ENCODE measurements at regions not wholly inside any gene's neighbourhood (a gene's known extent, or its start where the extent isn't known, plus 50 kb on each side); places are given as distances from the start of the nearest gene placed in this dataset.

DNA sequence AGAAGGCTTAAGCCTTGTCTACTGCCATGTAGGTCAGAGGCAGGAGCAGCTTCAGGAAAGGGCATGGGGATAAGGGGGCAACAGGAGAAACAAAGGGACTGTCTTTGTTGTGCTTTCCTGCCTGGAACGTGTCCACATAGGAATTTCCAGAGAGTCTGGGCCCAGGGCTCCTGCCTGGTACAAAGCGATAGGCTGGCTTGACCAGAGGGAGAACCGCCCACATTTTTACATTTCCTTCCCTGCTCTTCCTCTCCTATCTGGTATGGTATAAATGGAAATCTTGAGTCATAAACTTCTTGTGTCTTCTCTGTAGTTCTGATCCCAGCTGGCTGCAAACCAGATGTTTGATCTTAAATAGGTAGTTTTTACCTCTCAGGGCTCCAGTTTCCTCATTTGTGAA is 414.8 kb downstream of the HRH4 start (continued):
- TF ChIP-seq, protein P1, sequence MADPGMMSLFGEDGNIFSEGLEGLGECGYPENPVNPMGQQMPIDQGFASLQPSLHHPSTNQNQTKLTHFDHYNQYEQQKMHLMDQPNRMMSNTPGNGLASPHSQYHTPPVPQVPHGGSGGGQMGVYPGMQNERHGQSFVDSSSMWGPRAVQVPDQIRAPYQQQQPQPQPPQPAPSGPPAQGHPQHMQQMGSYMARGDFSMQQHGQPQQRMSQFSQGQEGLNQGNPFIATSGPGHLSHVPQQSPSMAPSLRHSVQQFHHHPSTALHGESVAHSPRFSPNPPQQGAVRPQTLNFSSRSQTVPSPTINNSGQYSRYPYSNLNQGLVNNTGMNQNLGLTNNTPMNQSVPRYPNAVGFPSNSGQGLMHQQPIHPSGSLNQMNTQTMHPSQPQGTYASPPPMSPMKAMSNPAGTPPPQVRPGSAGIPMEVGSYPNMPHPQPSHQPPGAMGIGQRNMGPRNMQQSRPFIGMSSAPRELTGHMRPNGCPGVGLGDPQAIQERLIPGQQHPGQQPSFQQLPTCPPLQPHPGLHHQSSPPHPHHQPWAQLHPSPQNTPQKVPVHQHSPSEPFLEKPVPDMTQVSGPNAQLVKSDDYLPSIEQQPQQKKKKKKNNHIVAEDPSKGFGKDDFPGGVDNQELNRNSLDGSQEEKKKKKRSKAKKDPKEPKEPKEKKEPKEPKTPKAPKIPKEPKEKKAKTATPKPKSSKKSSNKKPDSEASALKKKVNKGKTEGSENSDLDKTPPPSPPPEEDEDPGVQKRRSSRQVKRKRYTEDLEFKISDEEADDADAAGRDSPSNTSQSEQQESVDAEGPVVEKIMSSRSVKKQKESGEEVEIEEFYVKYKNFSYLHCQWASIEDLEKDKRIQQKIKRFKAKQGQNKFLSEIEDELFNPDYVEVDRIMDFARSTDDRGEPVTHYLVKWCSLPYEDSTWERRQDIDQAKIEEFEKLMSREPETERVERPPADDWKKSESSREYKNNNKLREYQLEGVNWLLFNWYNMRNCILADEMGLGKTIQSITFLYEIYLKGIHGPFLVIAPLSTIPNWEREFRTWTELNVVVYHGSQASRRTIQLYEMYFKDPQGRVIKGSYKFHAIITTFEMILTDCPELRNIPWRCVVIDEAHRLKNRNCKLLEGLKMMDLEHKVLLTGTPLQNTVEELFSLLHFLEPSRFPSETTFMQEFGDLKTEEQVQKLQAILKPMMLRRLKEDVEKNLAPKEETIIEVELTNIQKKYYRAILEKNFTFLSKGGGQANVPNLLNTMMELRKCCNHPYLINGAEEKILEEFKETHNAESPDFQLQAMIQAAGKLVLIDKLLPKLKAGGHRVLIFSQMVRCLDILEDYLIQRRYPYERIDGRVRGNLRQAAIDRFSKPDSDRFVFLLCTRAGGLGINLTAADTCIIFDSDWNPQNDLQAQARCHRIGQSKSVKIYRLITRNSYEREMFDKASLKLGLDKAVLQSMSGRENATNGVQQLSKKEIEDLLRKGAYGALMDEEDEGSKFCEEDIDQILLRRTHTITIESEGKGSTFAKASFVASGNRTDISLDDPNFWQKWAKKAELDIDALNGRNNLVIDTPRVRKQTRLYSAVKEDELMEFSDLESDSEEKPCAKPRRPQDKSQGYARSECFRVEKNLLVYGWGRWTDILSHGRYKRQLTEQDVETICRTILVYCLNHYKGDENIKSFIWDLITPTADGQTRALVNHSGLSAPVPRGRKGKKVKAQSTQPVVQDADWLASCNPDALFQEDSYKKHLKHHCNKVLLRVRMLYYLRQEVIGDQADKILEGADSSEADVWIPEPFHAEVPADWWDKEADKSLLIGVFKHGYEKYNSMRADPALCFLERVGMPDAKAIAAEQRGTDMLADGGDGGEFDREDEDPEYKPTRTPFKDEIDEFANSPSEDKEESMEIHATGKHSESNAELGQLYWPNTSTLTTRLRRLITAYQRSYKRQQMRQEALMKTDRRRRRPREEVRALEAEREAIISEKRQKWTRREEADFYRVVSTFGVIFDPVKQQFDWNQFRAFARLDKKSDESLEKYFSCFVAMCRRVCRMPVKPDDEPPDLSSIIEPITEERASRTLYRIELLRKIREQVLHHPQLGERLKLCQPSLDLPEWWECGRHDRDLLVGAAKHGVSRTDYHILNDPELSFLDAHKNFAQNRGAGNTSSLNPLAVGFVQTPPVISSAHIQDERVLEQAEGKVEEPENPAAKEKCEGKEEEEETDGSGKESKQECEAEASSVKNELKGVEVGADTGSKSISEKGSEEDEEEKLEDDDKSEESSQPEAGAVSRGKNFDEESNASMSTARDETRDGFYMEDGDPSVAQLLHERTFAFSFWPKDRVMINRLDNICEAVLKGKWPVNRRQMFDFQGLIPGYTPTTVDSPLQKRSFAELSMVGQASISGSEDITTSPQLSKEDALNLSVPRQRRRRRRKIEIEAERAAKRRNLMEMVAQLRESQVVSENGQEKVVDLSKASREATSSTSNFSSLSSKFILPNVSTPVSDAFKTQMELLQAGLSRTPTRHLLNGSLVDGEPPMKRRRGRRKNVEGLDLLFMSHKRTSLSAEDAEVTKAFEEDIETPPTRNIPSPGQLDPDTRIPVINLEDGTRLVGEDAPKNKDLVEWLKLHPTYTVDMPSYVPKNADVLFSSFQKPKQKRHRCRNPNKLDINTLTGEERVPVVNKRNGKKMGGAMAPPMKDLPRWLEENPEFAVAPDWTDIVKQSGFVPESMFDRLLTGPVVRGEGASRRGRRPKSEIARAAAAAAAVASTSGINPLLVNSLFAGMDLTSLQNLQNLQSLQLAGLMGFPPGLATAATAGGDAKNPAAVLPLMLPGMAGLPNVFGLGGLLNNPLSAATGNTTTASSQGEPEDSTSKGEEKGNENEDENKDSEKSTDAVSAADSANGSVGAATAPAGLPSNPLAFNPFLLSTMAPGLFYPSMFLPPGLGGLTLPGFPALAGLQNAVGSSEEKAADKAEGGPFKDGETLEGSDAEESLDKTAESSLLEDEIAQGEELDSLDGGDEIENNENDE (IDR thresholded peaks at IDR 0.05; ENCODE audit: insufficient replicate concordance, low read length): no peak
- TF ChIP-seq SP2 (IDR thresholded peaks at IDR 0.05; ENCODE audit: low read length) (no peak), BACH1 (IDR thresholded peaks at IDR 0.05; ENCODE audit: low read length) (no peak), SP1 (IDR thresholded peaks at IDR 0.05; ENCODE audit: low read depth, low read length) (no peak), YY1 (IDR thresholded peaks at IDR 0.05; ENCODE audit: low read depth, low read length) (no peak), SUZ12 (IDR thresholded peaks at IDR 0.05; ENCODE audit: low read length) (no peak), RBBP5 (IDR thresholded peaks at IDR 0.05; ENCODE audit: borderline replicate concordance, low read depth, low read length) (no peak), RFX5 (IDR thresholded peaks at IDR 0.05; ENCODE audit: borderline replicate concordance, low read depth, low read length) (no peak), SIX5 (IDR thresholded peaks at IDR 0.05; ENCODE audit: low read depth, low read length) (no peak)
- TF ChIP-seq, protein P2, sequence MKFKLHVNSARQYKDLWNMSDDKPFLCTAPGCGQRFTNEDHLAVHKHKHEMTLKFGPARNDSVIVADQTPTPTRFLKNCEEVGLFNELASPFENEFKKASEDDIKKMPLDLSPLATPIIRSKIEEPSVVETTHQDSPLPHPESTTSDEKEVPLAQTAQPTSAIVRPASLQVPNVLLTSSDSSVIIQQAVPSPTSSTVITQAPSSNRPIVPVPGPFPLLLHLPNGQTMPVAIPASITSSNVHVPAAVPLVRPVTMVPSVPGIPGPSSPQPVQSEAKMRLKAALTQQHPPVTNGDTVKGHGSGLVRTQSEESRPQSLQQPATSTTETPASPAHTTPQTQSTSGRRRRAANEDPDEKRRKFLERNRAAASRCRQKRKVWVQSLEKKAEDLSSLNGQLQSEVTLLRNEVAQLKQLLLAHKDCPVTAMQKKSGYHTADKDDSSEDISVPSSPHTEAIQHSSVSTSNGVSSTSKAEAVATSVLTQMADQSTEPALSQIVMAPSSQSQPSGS (IDR thresholded peaks at IDR 0.05; ENCODE audit: low read length): no peak
- TF ChIP-seq, protein P3, sequence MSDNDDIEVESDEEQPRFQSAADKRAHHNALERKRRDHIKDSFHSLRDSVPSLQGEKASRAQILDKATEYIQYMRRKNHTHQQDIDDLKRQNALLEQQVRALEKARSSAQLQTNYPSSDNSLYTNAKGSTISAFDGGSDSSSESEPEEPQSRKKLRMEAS (IDR thresholded peaks at IDR 0.05): no peak
